Parathyroid adenoma (tissue), 2 donors: ENCODE measurements at regions not wholly inside any gene's neighbourhood (a gene's known extent, or its start where the extent isn't known, plus 50 kb on each side); places are given as distances from the start of the nearest gene placed in this dataset.

Experiments used
- H2AFZ ChIP-seq: fragments of 300-600 bp; sonication (generic); one replicate; pipeline ENCODE4 v1.7.0; 2017; ENCODE audit warnings: antibody characterized with exemption, mild to moderate bottlenecking
- H3K27ac ChIP-seq: fragments of 300-600 bp; sonication (generic); one replicate; pipeline ENCODE4 v1.7.0; 2017
- H3K27me3 ChIP-seq: fragments of 300-600 bp; sonication (generic); one replicate; pipeline ENCODE4 v1.7.0; 2017; ENCODE audit warnings: low read length; ENCODE audit not compliant: control insufficient read depth, insufficient read depth
- H3K36me3 ChIP-seq: fragments of 300-600 bp; sonication (generic); one replicate; pipeline ENCODE4 v1.7.0; 2017; ENCODE audit warnings: low read length; ENCODE audit not compliant: control insufficient read depth, insufficient read depth
- H3K4me1 ChIP-seq: fragments of 300-600 bp; sonication (generic); one replicate; pipeline ENCODE4 v1.7.0; 2017; ENCODE audit warnings: control low read depth
- H3K4me2 ChIP-seq: fragments of 300-600 bp; sonication (generic); one replicate; pipeline ENCODE4 v1.7.0; 2017; ENCODE audit warnings: low read length
- H3K4me3 ChIP-seq: fragments of 300-600 bp; sonication (generic); one replicate; pipeline ENCODE4 v1.7.0; 2017; ENCODE audit warnings: low read depth, low read length
- H3K79me2 ChIP-seq: fragments of 300-600 bp; sonication (generic); one replicate; pipeline ENCODE4 v1.7.0; 2017; ENCODE audit warnings: control low read depth
- H3K9ac ChIP-seq: fragments of 300-600 bp; sonication (generic); one replicate; pipeline ENCODE4 v1.7.0; 2017; ENCODE audit warnings: mild to moderate bottlenecking
- H3K9me3 ChIP-seq: fragments of 300-600 bp; sonication (generic); one replicate; pipeline ENCODE4 v1.7.0; 2017; ENCODE audit warnings: low read length; ENCODE audit not compliant: control insufficient read depth
- CTCF ChIP-seq: fragments of 300-600 bp; sonication (generic); IDR thresholded peaks from one replicate; pipeline ENCODE4 v1.7.0; 2017; ENCODE audit warnings: antibody characterized with exemption, mild to moderate bottlenecking
- donor health status: primary hyperparathyroidism.

GRCh38 chr1:164333387-164333786, 225.6 kb upstream of the PBX1 start:
- Histone ChIP-seq H3K4me2 (no peak overlapping the region), H3K79me2 (no peaks in the 10 kb centered on the region), H3K4me1 (no peaks in the 10 kb centered on the region), H3K27me3 (no peaks in the 10 kb centered on the region), H2AFZ (no peak overlapping the region), H3K9me3 (no peaks in the 10 kb centered on the region), H3K36me3 (no peaks in the 10 kb centered on the region), H3K27ac (no peak overlapping the region), H3K9ac (no peak overlapping the region), H3K4me3 (no peak overlapping the region)
- no peak for TF ChIP-seq CTCF

GRCh38 chr1:164337394-164337793, 221.6 kb upstream of the PBX1 start:
- no peak overlapping the region for H3K9ac ChIP-seq
- H3K4me2 ChIP-seq = no peak overlapping the region
- H3K79me2 ChIP-seq = no peaks in the 10 kb centered on the region
- no peaks in the 10 kb centered on the region for H3K4me1 ChIP-seq
- no peak overlapping the region for H3K27ac ChIP-seq
- H2AFZ ChIP-seq = no peak overlapping the region
- no peak overlapping the region for H3K4me3 ChIP-seq
- H3K36me3 ChIP-seq = no peaks in the 10 kb centered on the region
- no peaks in the 10 kb centered on the region for H3K27me3 ChIP-seq
- H3K9me3 ChIP-seq = no peaks in the 10 kb centered on the region
- TF ChIP-seq CTCF = no peak

GRCh38 chr1:164337885-164338284, 221.1 kb upstream of the PBX1 start:
- no peak overlapping the region for H2AFZ ChIP-seq
- no peak overlapping the region for H3K4me2 ChIP-seq
- no peak for TF ChIP-seq CTCF
- no peak overlapping the region for H3K9ac ChIP-seq
- no peaks in the 10 kb centered on the region for H3K9me3 ChIP-seq
- no peak overlapping the region for H3K4me3 ChIP-seq
- H3K36me3 ChIP-seq = no peaks in the 10 kb centered on the region
- no peaks in the 10 kb centered on the region for H3K27me3 ChIP-seq
- H3K79me2 ChIP-seq = no peaks in the 10 kb centered on the region
- no peaks in the 10 kb centered on the region for H3K4me1 ChIP-seq
- H3K27ac ChIP-seq = no peak overlapping the region

- no peaks in the 10 kb centered on the region for H3K27me3 ChIP-seq
- H3K4me1 ChIP-seq = no peaks in the 10 kb centered on the region
- no peak overlapping the region for H3K4me3 ChIP-seq
- no peaks in the 10 kb centered on the region for H3K79me2 ChIP-seq
- no peak overlapping the region for H3K4me2 ChIP-seq
- H3K36me3 ChIP-seq = no peaks in the 10 kb centered on the region
- no peaks in the 10 kb centered on the region for H3K9me3 ChIP-seq
- no peak overlapping the region for H2AFZ ChIP-seq
- H3K9ac ChIP-seq = no peak overlapping the region
- TF ChIP-seq CTCF = no peak
- no peak overlapping the region for H3K27ac ChIP-seq
Measured at GRCh38 chr1:164343189-164343588, 215.8 kb upstream of the PBX1 start.

- H3K4me2 ChIP-seq = no peak overlapping the region
- no peaks in the 10 kb centered on the region for H3K36me3 ChIP-seq
- H3K9ac ChIP-seq = no peak overlapping the region
- H3K79me2 ChIP-seq = no peaks in the 10 kb centered on the region
- no peaks in the 10 kb centered on the region for H3K27me3 ChIP-seq
- no peak overlapping the region for H3K27ac ChIP-seq
- no peaks in the 10 kb centered on the region for H3K4me1 ChIP-seq
- H3K9me3 ChIP-seq = no peaks in the 10 kb centered on the region
- no peak overlapping the region for H3K4me3 ChIP-seq
- TF ChIP-seq CTCF = no peak
- H2AFZ ChIP-seq = no peak overlapping the region
Measured at GRCh38 chr1:164347980-164348379, 211.0 kb upstream of the PBX1 start.
